C1 segment of cervical spinal cord (tissue), 14 donors: ENCODE measurements at regions not wholly inside any gene's neighbourhood (a gene's known extent, or its start where the extent isn't known, plus 50 kb on each side); places are given as distances from the start of the nearest gene placed in this dataset.

Source experiments
- DNase-seq, 14 donors: peaks; one replicate each; lab custom pipeline; 2025; lab: John Stamatoyannopoulos, UW

DNA sequence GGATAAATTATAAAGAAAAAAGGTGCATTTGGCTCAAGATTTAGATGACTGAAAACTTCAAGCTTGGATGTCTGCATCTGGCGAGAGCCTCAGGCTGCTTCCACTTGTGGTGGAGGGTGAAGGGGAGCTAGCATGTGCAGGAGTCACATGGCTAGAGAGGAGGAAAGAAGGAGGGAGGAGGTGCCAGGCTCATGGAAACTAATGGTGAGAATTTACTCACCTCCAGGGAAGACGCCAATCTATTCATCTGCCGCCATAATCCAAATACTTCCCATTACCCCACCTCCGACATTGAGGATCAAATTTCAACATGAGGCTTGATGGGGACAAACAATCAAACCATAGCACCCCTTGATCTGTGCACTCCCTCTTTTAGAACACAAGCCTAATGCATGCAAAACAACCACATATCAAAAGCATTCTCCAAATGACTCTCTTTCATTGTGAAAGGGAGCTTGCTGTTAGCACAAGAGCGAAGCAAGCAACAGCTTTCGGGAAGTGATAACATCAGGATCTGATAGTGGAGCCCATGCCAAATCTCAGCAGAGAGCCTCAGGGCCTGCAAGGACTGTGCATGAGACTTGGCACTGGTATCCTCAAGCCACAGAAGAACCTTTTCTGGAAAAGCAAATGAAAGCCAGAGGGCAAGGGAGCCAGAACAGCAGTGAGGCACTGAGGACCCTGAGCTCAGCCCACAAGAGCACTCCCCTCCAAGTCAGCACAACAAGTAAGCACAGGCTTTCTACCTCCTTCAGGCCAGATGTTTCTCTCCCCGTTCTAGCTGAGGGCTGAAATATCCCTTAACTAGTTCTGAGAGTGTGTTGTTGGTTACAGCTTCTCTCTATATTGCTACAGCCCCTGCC is 50.2 kb upstream of the THBS1 start:
- no peak for DNase-seq
